Panc1 (cell line): ENCODE measurements at regions not wholly inside any gene's neighbourhood (a gene's known extent, or its start where the extent isn't known, plus 50 kb on each side); places are given as distances from the start of the nearest gene placed in this dataset.

Experiments
- POLR2AphosphoS5 ChIP-seq: IDR thresholded peaks from 2 replicates; pipeline ENCODE4 v1.6.1; 2012; ENCODE audit warnings: mild to moderate bottlenecking, low read depth, low read length, moderate library complexity
- SIN3A ChIP-seq: IDR thresholded peaks from 2 replicates; pipeline ENCODE4 v1.6.1; 2012; ENCODE audit warnings: low read depth, mild to moderate bottlenecking, low read length, moderate library complexity, borderline replicate concordance; ENCODE audit not compliant: insufficient read depth
- TF ChIP-seq, protein P1 (sequence below): fragments of 450-650 bp; IDR thresholded peaks from 2 replicates; pipeline ENCODE4 v1.5.1; 2017; ENCODE audit warnings: mild to moderate bottlenecking
- TF ChIP-seq, protein P2 (sequence below), 2 experiments: IDR thresholded peaks; 2 replicates each; pipeline ENCODE4 v1.6.1; 2011 to 2012; ENCODE audit warnings: low read depth in 2 of 2, control low read depth in 1 of 2, low read length in 1 of 2, mild to moderate bottlenecking in 1 of 2, moderate library complexity in 1 of 2; ENCODE audit not compliant: insufficient read depth in 1 of 2

DNA sequence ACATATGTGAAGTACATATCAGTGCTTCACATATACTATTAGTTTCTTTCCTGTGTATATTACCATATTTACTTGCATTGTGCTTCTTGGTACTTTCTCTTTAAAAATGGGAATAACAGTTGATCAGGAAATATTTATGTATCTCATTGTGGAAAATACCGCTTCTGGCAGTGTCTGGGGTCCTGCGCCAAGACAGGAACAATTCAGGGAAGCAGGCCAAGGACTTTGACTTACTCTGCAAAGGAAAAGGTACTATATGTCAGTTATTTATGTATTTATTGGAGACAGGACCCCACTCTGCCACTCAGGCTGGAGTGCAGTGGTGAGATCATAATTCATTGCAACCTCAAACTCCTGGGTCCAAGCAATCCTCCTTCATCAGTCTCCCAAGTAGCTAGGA is 57.7 kb upstream of the NBEA start:
- TF ChIP-seq, protein P1, sequence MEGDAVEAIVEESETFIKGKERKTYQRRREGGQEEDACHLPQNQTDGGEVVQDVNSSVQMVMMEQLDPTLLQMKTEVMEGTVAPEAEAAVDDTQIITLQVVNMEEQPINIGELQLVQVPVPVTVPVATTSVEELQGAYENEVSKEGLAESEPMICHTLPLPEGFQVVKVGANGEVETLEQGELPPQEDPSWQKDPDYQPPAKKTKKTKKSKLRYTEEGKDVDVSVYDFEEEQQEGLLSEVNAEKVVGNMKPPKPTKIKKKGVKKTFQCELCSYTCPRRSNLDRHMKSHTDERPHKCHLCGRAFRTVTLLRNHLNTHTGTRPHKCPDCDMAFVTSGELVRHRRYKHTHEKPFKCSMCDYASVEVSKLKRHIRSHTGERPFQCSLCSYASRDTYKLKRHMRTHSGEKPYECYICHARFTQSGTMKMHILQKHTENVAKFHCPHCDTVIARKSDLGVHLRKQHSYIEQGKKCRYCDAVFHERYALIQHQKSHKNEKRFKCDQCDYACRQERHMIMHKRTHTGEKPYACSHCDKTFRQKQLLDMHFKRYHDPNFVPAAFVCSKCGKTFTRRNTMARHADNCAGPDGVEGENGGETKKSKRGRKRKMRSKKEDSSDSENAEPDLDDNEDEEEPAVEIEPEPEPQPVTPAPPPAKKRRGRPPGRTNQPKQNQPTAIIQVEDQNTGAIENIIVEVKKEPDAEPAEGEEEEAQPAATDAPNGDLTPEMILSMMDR = no peak
- TF ChIP-seq POLR2AphosphoS5 (no peak), SIN3A (no peak)
- TF ChIP-seq, protein P2, sequence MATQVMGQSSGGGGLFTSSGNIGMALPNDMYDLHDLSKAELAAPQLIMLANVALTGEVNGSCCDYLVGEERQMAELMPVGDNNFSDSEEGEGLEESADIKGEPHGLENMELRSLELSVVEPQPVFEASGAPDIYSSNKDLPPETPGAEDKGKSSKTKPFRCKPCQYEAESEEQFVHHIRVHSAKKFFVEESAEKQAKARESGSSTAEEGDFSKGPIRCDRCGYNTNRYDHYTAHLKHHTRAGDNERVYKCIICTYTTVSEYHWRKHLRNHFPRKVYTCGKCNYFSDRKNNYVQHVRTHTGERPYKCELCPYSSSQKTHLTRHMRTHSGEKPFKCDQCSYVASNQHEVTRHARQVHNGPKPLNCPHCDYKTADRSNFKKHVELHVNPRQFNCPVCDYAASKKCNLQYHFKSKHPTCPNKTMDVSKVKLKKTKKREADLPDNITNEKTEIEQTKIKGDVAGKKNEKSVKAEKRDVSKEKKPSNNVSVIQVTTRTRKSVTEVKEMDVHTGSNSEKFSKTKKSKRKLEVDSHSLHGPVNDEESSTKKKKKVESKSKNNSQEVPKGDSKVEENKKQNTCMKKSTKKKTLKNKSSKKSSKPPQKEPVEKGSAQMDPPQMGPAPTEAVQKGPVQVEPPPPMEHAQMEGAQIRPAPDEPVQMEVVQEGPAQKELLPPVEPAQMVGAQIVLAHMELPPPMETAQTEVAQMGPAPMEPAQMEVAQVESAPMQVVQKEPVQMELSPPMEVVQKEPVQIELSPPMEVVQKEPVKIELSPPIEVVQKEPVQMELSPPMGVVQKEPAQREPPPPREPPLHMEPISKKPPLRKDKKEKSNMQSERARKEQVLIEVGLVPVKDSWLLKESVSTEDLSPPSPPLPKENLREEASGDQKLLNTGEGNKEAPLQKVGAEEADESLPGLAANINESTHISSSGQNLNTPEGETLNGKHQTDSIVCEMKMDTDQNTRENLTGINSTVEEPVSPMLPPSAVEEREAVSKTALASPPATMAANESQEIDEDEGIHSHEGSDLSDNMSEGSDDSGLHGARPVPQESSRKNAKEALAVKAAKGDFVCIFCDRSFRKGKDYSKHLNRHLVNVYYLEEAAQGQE (IDR thresholded peaks at IDR 0.05; ENCODE audit: insufficient read depth in 1 of 2, low read depth in 2 of 2, low read length in 1 of 2) = no peak
